T-cell (primary cell): ENCODE measurements at regions not wholly inside any gene's neighbourhood (a gene's known extent, or its start where the extent isn't known, plus 50 kb on each side); places are given as distances from the start of the nearest gene placed in this dataset.

Experiments
- ATAC-seq, 4 experiments: fragments of 200-7000 bp in 3 of 4; fragments of 150-1000 bp in 1 of 4; cut with Tn5 transposase; replicated peaks in 1 of 4; 1 replicate in 3 of 4; 2 replicates in 1 of 4; pipeline ENCODE4 v1.10.0; 2021; ENCODE audit warnings: moderate library complexity in 3 of 4, mild to moderate bottlenecking in 2 of 4, moderate number of reproducible peaks in 1 of 4
- CTCF ChIA-PET, 2 donors: fragments of 300-600 bp; sonication (Branson Sonifier 250); formaldehyde crosslinking; loops; one replicate each; lab custom pipeline; 2022; ENCODE audit warnings: antibody characterized with exemption in 2 of 2; lab: Charles Lee
- POLR2A ChIA-PET, 2 donors: fragments of 300-600 bp; sonication (Branson Sonifier 250); formaldehyde crosslinking; loops; one replicate each; lab custom pipeline; 2022; ENCODE audit warnings: antibody characterized with exemption in 2 of 2; lab: Charles Lee
- DNase-seq, 35 experiments: peaks; one replicate each; pipeline versions ENCODE4 v3.0.0 to v3.0.0-alpha.2; 2013 to 2023
- H3K27ac ChIP-seq: one replicate; pipeline ENCODE4 v1.5.1; 2013; ENCODE audit warnings: low read length
- H3K27me3 ChIP-seq, 2 experiments: replicated peaks in 1 of 2; 1 replicate in 1 of 2; 2 replicates in 1 of 2; pipeline versions ENCODE4 v1.6.1 to v1.7.0; 2013; ENCODE audit warnings: low read length in 1 of 2, mixed read lengths in 1 of 2; ENCODE audit not compliant: control insufficient read depth in 2 of 2, insufficient read depth in 2 of 2; ENCODE audit errors: extremely low read depth in 1 of 2
- H3K36me3 ChIP-seq, 2 donors: 1 replicate in 1 of 2; 2 replicates in 1 of 2; pipeline versions ENCODE4 v1.6.1 to v1.7.0; 2013; ENCODE audit warnings: low read length in 1 of 2; ENCODE audit not compliant: control insufficient read depth in 2 of 2, insufficient read depth in 1 of 2; ENCODE audit errors: extremely low read depth in 1 of 2
- H3K4me1 ChIP-seq, 2 experiments: 1 replicate in 1 of 2; 2 replicates in 1 of 2; pipeline versions ENCODE4 v1.6.1 to v1.7.0; 2013; ENCODE audit warnings: low read length in 2 of 2, mixed read lengths in 1 of 2; ENCODE audit not compliant: insufficient read depth in 2 of 2, control insufficient read depth in 1 of 2; ENCODE audit errors: extremely low read depth in 1 of 2
- H3K4me3 ChIP-seq, 2 donors: 1 replicate in 1 of 2; 2 replicates in 1 of 2; pipeline versions ENCODE4 v1.5.1 to v1.7.0; 2013; ENCODE audit warnings: mild to moderate bottlenecking in 2 of 2, low read length in 1 of 2, moderate library complexity in 1 of 2; ENCODE audit not compliant: control insufficient read depth in 1 of 2; ENCODE audit errors: extremely low read depth in 1 of 2
- H3K9me3 ChIP-seq: 2 replicates; pipeline ENCODE4 v1.7.0; 2013
- H3K27ac Mint-ChIP-seq, 2 donors: one replicate each; pipeline ENCODE4 v1.8.0; 2020 to 2021; ENCODE audit warnings: mild to moderate bottlenecking in 2 of 2, mixed read lengths in 2 of 2
- H3K27me3 Mint-ChIP-seq, 2 donors: one replicate each; pipeline ENCODE4 v1.8.0; 2021 to 2022; ENCODE audit warnings: mixed read lengths in 2 of 2
- H3K36me3 Mint-ChIP-seq: one replicate; pipeline ENCODE4 v1.8.0; 2021; ENCODE audit warnings: mixed read lengths
- H3K4me1 Mint-ChIP-seq, 3 donors: one replicate each; pipeline ENCODE4 v1.8.0; 2020 to 2022; ENCODE audit warnings: mixed read lengths in 3 of 3, mild to moderate bottlenecking in 1 of 3
- H3K4me3 Mint-ChIP-seq, 3 donors: one replicate each; pipeline ENCODE4 v1.8.0; 2020 to 2022; ENCODE audit warnings: mild to moderate bottlenecking in 3 of 3, mixed read lengths in 3 of 3, moderate library complexity in 3 of 3
- H3K9me3 Mint-ChIP-seq, 3 donors: one replicate each; pipeline ENCODE4 v1.8.0; 2020 to 2022; ENCODE audit warnings: mixed read lengths in 3 of 3
- WGBS: methylation state at CpG from one replicate; pipeline ENCODE4 v1.1.5; 2013; ENCODE audit warnings: missing lambda C conversion rate; ENCODE audit not compliant: insufficient coverage; 5-methylcytosine and 5-hydroxymethylcytosine counted together

DNA sequence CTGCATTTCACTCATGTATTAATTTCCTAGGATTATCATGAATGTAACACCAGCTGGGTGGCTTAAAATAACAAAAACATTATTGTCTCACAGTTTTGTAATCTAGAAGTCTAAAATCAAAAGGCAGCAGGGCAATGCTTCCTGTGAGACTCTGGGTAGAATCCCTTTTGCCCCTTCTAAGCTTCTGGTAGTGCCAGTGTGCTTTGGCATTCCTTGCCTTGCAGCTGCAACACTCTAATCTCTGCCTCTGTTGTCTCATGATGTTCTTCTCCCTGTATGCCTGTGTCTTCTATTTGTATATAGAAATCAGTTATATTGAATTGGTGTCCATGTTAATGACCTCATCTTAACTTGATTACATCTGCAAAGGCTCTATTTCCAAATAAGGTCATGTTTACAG is 1117.3 kb downstream of the PCDH18 start:
- Mint-ChIP-seq H3K4me3 (no peak overlapping the region), H3K4me1 (no peaks in the 10 kb centered on the region), H3K9me3 (peaks cover 5 to 15% (median 11%) of the 10 kb centered on the region in 3 donors), H3K27ac (no peak overlapping the region), H3K36me3 (no peaks in the 10 kb centered on the region), H3K27me3 (no peaks in the 10 kb centered on the region)
- H3K4me3 ChIP-seq = no peak overlapping the region
- H3K27me3 ChIP-seq = no peaks in the 10 kb centered on the region
- POLR2A ChIA-PET = no interaction called here
- DNase-seq (no peak), ATAC-seq (no peak)
- H3K36me3 ChIP-seq = no peaks in the 10 kb centered on the region
- H3K9me3 ChIP-seq = no peaks in the 10 kb centered on the region
- CTCF ChIA-PET = no interaction called here
- H3K27ac ChIP-seq = no peak overlapping the region
- no peaks in the 10 kb centered on the region for H3K4me1 ChIP-seq

DNA sequence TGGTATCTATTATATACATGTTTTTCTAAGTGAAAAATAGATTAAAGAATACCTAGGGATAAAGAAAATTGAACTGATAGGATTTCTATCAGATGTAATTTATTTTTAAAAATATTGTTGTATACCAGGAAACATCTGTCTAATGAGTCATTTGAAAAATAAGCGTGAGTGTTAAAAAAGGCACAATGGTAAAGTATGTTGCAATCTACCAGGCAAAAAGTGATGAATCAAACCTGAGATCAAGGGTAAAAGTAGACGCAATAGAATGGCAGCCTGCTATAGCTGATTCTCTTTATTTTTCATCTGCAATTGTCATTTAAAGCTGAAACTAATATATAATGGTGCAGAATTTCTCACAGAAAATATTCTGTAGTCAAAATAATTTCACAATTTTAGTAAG is 1119.6 kb downstream of the PCDH18 start:
- Histone ChIP-seq H3K36me3 (no peaks in the 10 kb centered on the region), H3K27me3 (no peaks in the 10 kb centered on the region)
- no peaks in the 10 kb centered on the region for H3K36me3 Mint-ChIP-seq

DNA sequence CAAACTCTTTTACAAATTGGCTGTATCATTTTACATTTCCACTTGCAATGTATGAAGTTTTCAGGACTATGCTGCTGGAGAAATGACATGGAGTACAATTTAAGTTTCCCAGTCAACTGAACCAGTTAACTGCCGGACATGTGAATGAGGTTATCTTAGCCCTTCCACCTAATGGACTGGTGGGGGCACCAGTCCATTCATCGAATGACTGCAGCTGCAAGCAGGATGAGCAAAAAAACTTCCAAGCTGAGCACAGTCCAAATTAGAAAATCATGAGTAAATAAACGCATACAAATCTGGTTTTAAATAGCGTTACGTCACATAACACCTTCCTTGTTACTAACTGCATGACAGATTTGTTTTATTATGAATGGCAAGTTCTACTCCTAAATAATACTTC is 1131.5 kb downstream of the PCDH18 start:
- Mint-ChIP-seq H3K9me3 (peaks cover 9 to 14% (median 11%) of the 10 kb centered on the region in 3 donors), H3K27me3 (no peaks in the 10 kb centered on the region), H3K36me3 (no peaks in the 10 kb centered on the region), H3K4me3 (no peak overlapping the region), H3K4me1 (no peaks in the 10 kb centered on the region), H3K27ac (no peak overlapping the region)
- H3K4me3 ChIP-seq = no peak overlapping the region
- POLR2A ChIA-PET = no interaction called here
- H3K27ac ChIP-seq = no peak overlapping the region
- WGBS = 90% methylated on average over 2 of the region's 5 CpGs
- H3K27me3 ChIP-seq = no peaks in the 10 kb centered on the region
- CTCF ChIA-PET = no interaction called here
- H3K36me3 ChIP-seq = no peaks in the 10 kb centered on the region
- H3K9me3 ChIP-seq = no peaks in the 10 kb centered on the region
- ATAC-seq = no peak
- DNase-seq = no peak
- no peaks in the 10 kb centered on the region for H3K4me1 ChIP-seq

More for the DNA sequence above, 1119.6 kb downstream of the PCDH18 start:
- Histone ChIP-seq H3K4me1 (no peaks in the 10 kb centered on the region), H3K27ac (no peak overlapping the region), H3K4me3 (no peak overlapping the region), H3K9me3 (no peaks in the 10 kb centered on the region)
- no CpG with 5 or more reads among the region's 2 CpGs for WGBS
- ATAC-seq = no peak
- Mint-ChIP-seq H3K4me3 (no peak overlapping the region), H3K9me3 (peaks cover 5 to 12% (median 11%) of the 10 kb centered on the region in 3 donors), H3K27me3 (no peaks in the 10 kb centered on the region), H3K4me1 (no peaks in the 10 kb centered on the region), H3K27ac (no peak overlapping the region)
- DNase-seq = no peak
- ChIA-PET POLR2A (no interaction called here), CTCF (no interaction called here)

DNA sequence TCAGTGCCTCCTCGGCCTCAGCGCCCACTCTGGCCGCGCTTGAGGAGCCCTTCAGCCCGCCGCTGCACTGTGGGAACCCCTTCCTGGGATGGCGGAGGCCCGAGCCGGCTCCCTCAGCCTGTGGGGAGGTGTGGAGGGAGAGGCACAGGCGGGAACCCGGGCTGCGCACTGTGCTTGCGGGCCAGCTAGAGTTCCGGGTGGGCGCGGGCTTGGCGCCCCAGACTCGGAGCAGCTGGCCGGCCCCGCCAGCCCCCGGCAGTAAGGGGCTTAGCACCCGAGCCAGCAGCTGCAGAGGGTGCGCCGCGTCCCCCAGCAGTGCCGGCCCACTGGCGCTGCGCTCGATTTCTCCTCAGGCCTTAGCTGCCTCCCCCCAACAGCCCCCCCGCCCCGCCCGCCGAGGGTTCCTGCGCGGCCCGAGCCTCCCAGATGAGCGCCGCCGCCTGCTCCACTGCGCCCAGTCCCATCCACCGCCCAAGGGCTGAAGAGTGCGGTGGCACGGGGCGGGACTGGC is 1137.0 kb downstream of the PCDH18 start:
- H3K4me3 Mint-ChIP-seq = no peak overlapping the region
- no peak overlapping the region for H3K27ac ChIP-seq
- DNase-seq (no peak), ATAC-seq (no peak)
- no peaks in the 10 kb centered on the region for H3K4me1 Mint-ChIP-seq
- H3K4me3 ChIP-seq = no peak overlapping the region
- no peaks in the 10 kb centered on the region for H3K36me3 Mint-ChIP-seq
- no peaks in the 10 kb centered on the region for H3K36me3 ChIP-seq
- CTCF ChIA-PET = no interaction called here
- H3K27me3 Mint-ChIP-seq = no peaks in the 10 kb centered on the region
- H3K9me3 Mint-ChIP-seq = peaks cover 7 to 10% (median 9%) of the 10 kb centered on the region in 3 donors
- no peaks in the 10 kb centered on the region for H3K9me3 ChIP-seq
- WGBS = 64% methylated on average over 28 of the region's 44 CpGs
- H3K4me1 ChIP-seq = no peaks in the 10 kb centered on the region
- H3K27me3 ChIP-seq = no peaks in the 10 kb centered on the region
- POLR2A ChIA-PET = no interaction called here
- H3K27ac Mint-ChIP-seq = no peak overlapping the region

DNA sequence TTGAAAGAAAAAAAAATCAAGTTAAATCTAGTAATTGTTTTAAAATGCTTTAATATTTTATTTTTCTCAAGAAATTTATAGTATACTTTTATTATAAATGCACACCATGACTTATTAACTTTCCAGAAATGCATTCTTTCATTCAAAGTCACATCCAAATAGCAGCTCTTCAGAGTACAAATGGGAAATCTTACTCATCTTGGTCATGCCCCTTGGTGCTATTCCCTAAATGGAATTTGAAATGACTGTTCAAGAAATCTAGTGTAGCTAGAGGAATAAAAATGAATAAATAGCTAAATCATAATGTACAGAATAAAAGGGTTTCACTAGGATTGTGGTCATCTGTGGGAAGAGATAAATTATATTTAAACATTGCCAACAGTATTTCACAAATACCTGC is 1139.7 kb downstream of the PCDH18 start:
- Histone ChIP-seq H3K27me3 (no peaks in the 10 kb centered on the region), H3K4me1 (no peaks in the 10 kb centered on the region), H3K27ac (no peak overlapping the region), H3K36me3 (no peaks in the 10 kb centered on the region), H3K9me3 (no peaks in the 10 kb centered on the region), H3K4me3 (no peak overlapping the region)
- POLR2A ChIA-PET = no interaction called here
- Mint-ChIP-seq H3K4me3 (no peak overlapping the region), H3K4me1 (no peaks in the 10 kb centered on the region), H3K36me3 (no peaks in the 10 kb centered on the region), H3K27ac (no peak overlapping the region), H3K9me3 (peaks cover 7 to 10% (median 9%) of the 10 kb centered on the region in 3 donors), H3K27me3 (no peaks in the 10 kb centered on the region)
- no peak for DNase-seq
- CTCF ChIA-PET = no interaction called here
- ATAC-seq = no peak

DNA sequence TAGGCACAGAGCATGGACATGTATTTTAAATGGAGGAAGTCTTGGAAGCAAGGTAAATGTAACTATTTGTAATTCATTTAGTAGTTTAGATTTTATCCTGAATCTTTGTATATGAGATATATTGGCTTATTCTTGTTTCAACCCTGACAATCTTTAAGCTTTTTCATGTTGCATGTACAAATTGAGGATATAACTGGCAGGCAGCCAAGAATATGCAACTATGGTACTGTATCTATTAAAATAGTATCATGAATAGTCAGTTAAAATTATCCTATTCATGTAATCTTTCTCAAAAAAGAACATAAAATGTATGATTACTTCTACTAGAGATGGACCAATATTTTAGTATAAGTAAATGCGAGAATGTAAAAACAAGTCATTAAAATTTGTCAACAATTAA is 1141.5 kb downstream of the PCDH18 start:
- peaks cover 0 to 5% (median 4%) of the 10 kb centered on the region in 3 donors for H3K9me3 Mint-ChIP-seq
- no peaks in the 10 kb centered on the region for H3K27me3 Mint-ChIP-seq
- H3K4me3 Mint-ChIP-seq = no peak overlapping the region
- no CpG with 5 or more reads among the region's 1 CpG for WGBS
- ChIA-PET POLR2A (interaction anchor here in 1 of 2 donors (0.6 kb wide), 1 partner anchor 613 kb away, joined by 3 read pairs; no protein-coding TSS in a partner anchor), CTCF (no interaction called here)
- no peaks in the 10 kb centered on the region for H3K4me1 Mint-ChIP-seq
- no peak for ATAC-seq
- no peak overlapping the region for H3K4me3 ChIP-seq
- no peak overlapping the region for H3K27ac ChIP-seq
- H3K36me3 ChIP-seq = no peaks in the 10 kb centered on the region
- no peaks in the 10 kb centered on the region for H3K4me1 ChIP-seq
- no peak overlapping the region for H3K27ac Mint-ChIP-seq
- DNase-seq = no peak
- H3K9me3 ChIP-seq = no peaks in the 10 kb centered on the region
- H3K36me3 Mint-ChIP-seq = no peaks in the 10 kb centered on the region
- no peaks in the 10 kb centered on the region for H3K27me3 ChIP-seq

DNA sequence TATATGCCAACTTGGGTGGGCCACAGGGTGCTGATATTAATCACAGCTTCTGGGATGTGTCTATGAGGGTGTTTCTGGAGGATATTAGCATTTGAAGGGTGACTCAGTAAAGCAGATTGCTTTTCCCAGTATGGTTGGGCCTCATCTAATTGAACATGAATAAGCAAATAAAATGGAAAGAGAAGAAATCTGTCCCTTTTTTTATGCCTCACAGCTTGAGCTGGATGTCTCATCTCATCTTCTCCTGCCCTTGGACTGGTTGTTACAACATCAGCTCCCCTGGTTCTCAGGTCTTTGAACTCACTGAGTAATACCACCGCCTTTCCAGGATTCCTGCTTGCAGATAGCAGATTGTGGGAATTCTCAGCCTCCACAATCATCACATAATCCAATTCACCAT is 1149.2 kb downstream of the PCDH18 start:
- H3K4me3 ChIP-seq = no peak overlapping the region
- Mint-ChIP-seq H3K4me3 (no peak overlapping the region), H3K9me3 (peaks cover 0 to 9% (median 5%) of the 10 kb centered on the region in 3 donors), H3K27ac (no peak overlapping the region), H3K4me1 (no peaks in the 10 kb centered on the region), H3K36me3 (no peaks in the 10 kb centered on the region), H3K27me3 (no peaks in the 10 kb centered on the region)
- ChIA-PET CTCF (interaction anchor here in 1 of 2 donors (0.6 kb wide), 1 partner anchor 34 kb away, joined by 3 read pairs; no protein-coding TSS in a partner anchor), POLR2A (no interaction called here)
- no peaks in the 10 kb centered on the region for H3K36me3 ChIP-seq
- no peaks in the 10 kb centered on the region for H3K4me1 ChIP-seq
- no peak overlapping the region for H3K27ac ChIP-seq
- H3K9me3 ChIP-seq = no peaks in the 10 kb centered on the region
- DNase-seq (no peak), ATAC-seq (no peak)
- no peaks in the 10 kb centered on the region for H3K27me3 ChIP-seq
- WGBS = no CpG with 5 or more reads among the region's 1 CpG
